ENCODE measurements at regions not wholly inside any gene's neighbourhood (a gene's known extent, or its start where the extent isn't known, plus 50 kb on each side); places are given as distances from the start of the nearest gene placed in this dataset.

DNA sequence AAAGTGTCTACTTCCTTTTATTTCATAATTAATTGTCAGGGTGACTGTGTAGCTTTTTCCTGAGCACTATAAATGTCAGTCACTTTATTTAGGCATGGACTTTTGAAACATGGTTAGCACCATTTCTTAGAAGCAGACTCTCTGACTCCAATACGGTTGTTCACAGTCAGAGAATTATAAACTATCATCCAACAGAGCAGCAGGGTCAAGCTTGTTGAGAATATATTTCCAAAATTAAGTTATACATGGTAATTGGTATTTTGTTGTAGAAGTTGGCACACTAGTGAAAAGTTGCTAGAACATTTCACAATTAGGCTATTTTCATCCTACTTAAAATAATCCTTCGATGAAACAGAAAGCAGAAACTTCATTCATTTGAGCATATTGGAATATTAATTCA lies 1155.5 kb upstream of the IGFBP7 start:
- no peak overlapping the region for H3K4ac ChIP-seq (ENCODE audit: low read depth, low read length)
- H3K79me2 ChIP-seq (ENCODE audit: control insufficient read depth, insufficient read depth, low read length, poor library complexity): no peaks in the 10 kb centered on the region
- H3K4me2 ChIP-seq (ENCODE audit: low read length): no peak overlapping the region
- no peak overlapping the region for H3K18ac ChIP-seq (ENCODE audit: low read length)
- no peak for DNase-seq
- no peak overlapping the region for H2BK5ac ChIP-seq (ENCODE audit: low read depth, low read length, poor library complexity)
- H4K12ac ChIP-seq (ENCODE audit: low read depth, low read length): no peak overlapping the region
- no peak overlapping the region for H3K27ac ChIP-seq (ENCODE audit: low read depth, low read length)
- no peak overlapping the region for H4K8ac ChIP-seq (ENCODE audit: low read depth, low read length)
- H3K14ac ChIP-seq (ENCODE audit: low read length): no peak overlapping the region
- H3K79me1 ChIP-seq (ENCODE audit: low read length): no peaks in the 10 kb centered on the region
- no peak overlapping the region for H2BK120ac ChIP-seq (ENCODE audit: insufficient read depth, low read length, poor library complexity)
- H3K9ac ChIP-seq (ENCODE audit: low read length): no peak overlapping the region
- H4K91ac ChIP-seq (ENCODE audit: low read depth, low read length): no peak overlapping the region
- no peaks in the 10 kb centered on the region for H3K27me3 ChIP-seq (ENCODE audit: insufficient read depth, low read length)
- H3K4me3 ChIP-seq (ENCODE audit: low read depth, low read length): no peak overlapping the region
- no peaks in the 10 kb centered on the region for H3K4me1 ChIP-seq (ENCODE audit: control insufficient read depth in 1 of 2, insufficient read depth in 2 of 2, low read length in 2 of 2)
- peaks cover 2% of the 10 kb centered on the region for H3K9me3 ChIP-seq (ENCODE audit: insufficient read depth, low read depth, low read length)
- no CpG with 5 or more reads among the region's 2 CpGs for whole genome bisulfite sequencing (ENCODE audit: extremely low coverage, insufficient coverage, insufficient read length)
- H3K36me3 ChIP-seq (ENCODE audit: control insufficient read depth in 1 of 2, insufficient read depth in 2 of 2, low read length in 2 of 2): peaks cover 0 to 2% of the 10 kb centered on the region in 2 experiments
- H2AK5ac ChIP-seq (ENCODE audit: low read length): no peak overlapping the region
- H2AFZ ChIP-seq (ENCODE audit: insufficient read depth, low read length, poor library complexity): no peak overlapping the region
- no peak overlapping the region for H2BK12ac ChIP-seq (ENCODE audit: low read length)
- H3K23ac ChIP-seq (ENCODE audit: low read length): no peak overlapping the region

DNA sequence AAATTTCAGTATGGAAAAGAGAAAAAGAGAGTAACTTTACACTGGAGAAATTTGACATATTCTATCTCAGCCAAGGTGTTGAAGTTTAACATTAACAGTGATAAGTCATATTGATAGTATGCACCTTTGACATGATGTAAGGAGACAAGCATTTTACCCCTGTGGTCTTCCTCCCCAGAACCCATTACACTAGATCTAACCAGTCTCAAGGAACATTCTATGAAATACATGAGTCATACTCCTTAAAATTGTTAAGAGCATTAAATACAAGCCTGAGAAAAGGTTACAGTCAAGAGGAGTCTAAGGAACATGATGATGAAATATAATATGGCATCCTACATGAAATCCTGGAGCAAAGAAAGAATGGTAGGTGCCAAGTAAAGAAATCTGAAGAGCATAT lies 1151.3 kb upstream of the IGFBP7 start:
- no peak overlapping the region for H2BK12ac ChIP-seq (ENCODE audit: low read length)
- H3K4me2 ChIP-seq (ENCODE audit: low read length): no peak overlapping the region
- H3K9me3 ChIP-seq (ENCODE audit: insufficient read depth, low read depth, low read length): no peaks in the 10 kb centered on the region
- H4K8ac ChIP-seq (ENCODE audit: low read depth, low read length): no peak overlapping the region
- no peak overlapping the region for H3K18ac ChIP-seq (ENCODE audit: low read length)
- no peak overlapping the region for H3K27ac ChIP-seq (ENCODE audit: low read depth, low read length)
- H3K4me1 ChIP-seq (ENCODE audit: control insufficient read depth in 1 of 2, insufficient read depth in 2 of 2, low read length in 2 of 2): no peaks in the 10 kb centered on the region
- no peak overlapping the region for H2BK120ac ChIP-seq (ENCODE audit: insufficient read depth, low read length, poor library complexity)
- no peak overlapping the region for H4K91ac ChIP-seq (ENCODE audit: low read depth, low read length)
- H3K14ac ChIP-seq (ENCODE audit: low read length): no peak overlapping the region
- no peaks in the 10 kb centered on the region for H3K79me2 ChIP-seq (ENCODE audit: control insufficient read depth, insufficient read depth, low read length, poor library complexity)
- H2BK5ac ChIP-seq (ENCODE audit: low read depth, low read length, poor library complexity): no peak overlapping the region
- no peak overlapping the region for H3K23ac ChIP-seq (ENCODE audit: low read length)
- no peak overlapping the region for H3K4ac ChIP-seq (ENCODE audit: low read depth, low read length)
- H3K36me3 ChIP-seq (ENCODE audit: control insufficient read depth in 1 of 2, insufficient read depth in 2 of 2, low read length in 2 of 2): no peaks in the 10 kb centered on the region
- DNase-seq: no peak
- no peak overlapping the region for H2AK5ac ChIP-seq (ENCODE audit: low read length)
- H3K4me3 ChIP-seq (ENCODE audit: low read depth, low read length): no peak overlapping the region
- no peak overlapping the region for H2AFZ ChIP-seq (ENCODE audit: insufficient read depth, low read length, poor library complexity)
- H3K27me3 ChIP-seq (ENCODE audit: insufficient read depth, low read length): no peaks in the 10 kb centered on the region
- no peak overlapping the region for H3K9ac ChIP-seq (ENCODE audit: low read length)
- no peaks in the 10 kb centered on the region for H3K79me1 ChIP-seq (ENCODE audit: low read length)
- H4K12ac ChIP-seq (ENCODE audit: low read depth, low read length): no peak overlapping the region

DNA sequence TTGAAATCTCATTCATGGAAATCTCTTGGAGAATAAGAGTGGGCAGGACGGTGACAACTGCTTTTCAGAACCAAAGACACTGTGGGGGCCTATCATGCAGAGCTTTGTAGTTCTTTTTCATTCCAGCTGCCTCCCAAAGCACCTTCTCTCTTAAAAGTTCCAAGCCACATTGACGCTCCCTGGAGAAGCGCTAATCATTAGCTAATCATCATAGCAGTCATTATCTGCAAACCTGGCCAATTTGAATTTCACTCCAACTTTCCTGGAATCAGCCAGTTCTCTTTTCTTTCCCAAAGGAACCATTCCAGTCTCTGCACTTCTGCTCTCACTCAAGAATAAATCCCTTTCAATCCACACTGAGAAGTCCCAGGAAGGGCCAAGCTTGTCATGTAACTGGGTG lies 1144.1 kb upstream of the IGFBP7 start:
- Histone ChIP-seq H3K14ac (ENCODE audit: low read length) (no peak overlapping the region), H3K23ac (ENCODE audit: low read length) (no peak overlapping the region), H3K27ac (ENCODE audit: low read depth, low read length) (no peak overlapping the region), H2AK5ac (ENCODE audit: low read length) (no peak overlapping the region), H3K36me3 (ENCODE audit: control insufficient read depth in 1 of 2, insufficient read depth in 2 of 2, low read length in 2 of 2) (no peaks in the 10 kb centered on the region), H2BK5ac (ENCODE audit: low read depth, low read length, poor library complexity) (no peak overlapping the region), H4K8ac (ENCODE audit: low read depth, low read length) (no peak overlapping the region), H3K18ac (ENCODE audit: low read length) (no peak overlapping the region), H4K12ac (ENCODE audit: low read depth, low read length) (no peak overlapping the region), H3K4ac (ENCODE audit: low read depth, low read length) (no peak overlapping the region), H3K9ac (ENCODE audit: low read length) (no peak overlapping the region), H3K79me1 (ENCODE audit: low read length) (no peaks in the 10 kb centered on the region), H3K4me3 (ENCODE audit: low read depth, low read length) (no peak overlapping the region), H2BK120ac (ENCODE audit: insufficient read depth, low read length, poor library complexity) (no peak overlapping the region), H2AFZ (ENCODE audit: insufficient read depth, low read length, poor library complexity) (no peak overlapping the region), H4K91ac (ENCODE audit: low read depth, low read length) (no peak overlapping the region), H3K9me3 (ENCODE audit: insufficient read depth, low read depth, low read length) (no peaks in the 10 kb centered on the region), H3K79me2 (ENCODE audit: control insufficient read depth, insufficient read depth, low read length, poor library complexity) (no peaks in the 10 kb centered on the region), H2BK12ac (ENCODE audit: low read length) (no peak overlapping the region), H3K27me3 (ENCODE audit: insufficient read depth, low read length) (no peaks in the 10 kb centered on the region), H3K4me2 (ENCODE audit: low read length) (no peak overlapping the region), H3K4me1 (ENCODE audit: control insufficient read depth in 1 of 2, insufficient read depth in 2 of 2, low read length in 2 of 2) (no peaks in the 10 kb centered on the region)
- no CpG with 5 or more reads among the region's 3 CpGs for WGBS (ENCODE audit: extremely low coverage, insufficient coverage, insufficient read length)
- no peak for DNase-seq

DNA sequence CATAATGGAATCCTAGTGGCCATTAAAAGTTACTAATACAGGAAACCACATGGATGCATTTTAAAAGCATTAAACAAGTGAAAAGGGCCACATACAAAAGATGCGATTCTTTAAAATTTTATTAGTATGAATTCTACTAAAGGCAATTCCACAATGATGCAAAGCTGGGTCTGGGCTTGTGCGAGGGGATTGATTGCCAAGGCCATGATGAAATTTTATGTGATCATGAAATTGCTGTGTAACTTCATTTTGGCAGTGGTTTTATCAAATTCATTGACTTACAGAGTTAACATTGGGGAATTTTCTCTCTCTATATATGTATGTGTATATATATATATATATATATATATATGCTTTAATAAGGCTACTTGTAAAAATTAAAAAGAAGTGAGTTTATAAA lies 1142.5 kb upstream of the IGFBP7 start:
- no peaks in the 10 kb centered on the region for H3K9me3 ChIP-seq (ENCODE audit: insufficient read depth, low read depth, low read length)
- H3K4me3 ChIP-seq (ENCODE audit: low read depth, low read length): no peak overlapping the region
- no CpG with 5 or more reads among the region's 2 CpGs for WGBS (ENCODE audit: extremely low coverage, insufficient coverage, insufficient read length)
- no peaks in the 10 kb centered on the region for H3K4me1 ChIP-seq (ENCODE audit: control insufficient read depth in 1 of 2, insufficient read depth in 2 of 2, low read length in 2 of 2)
- no peaks in the 10 kb centered on the region for H3K27me3 ChIP-seq (ENCODE audit: insufficient read depth, low read length)
- no peak overlapping the region for H2BK5ac ChIP-seq (ENCODE audit: low read depth, low read length, poor library complexity)
- no peaks in the 10 kb centered on the region for H3K79me2 ChIP-seq (ENCODE audit: control insufficient read depth, insufficient read depth, low read length, poor library complexity)
- H3K18ac ChIP-seq (ENCODE audit: low read length): no peak overlapping the region
- H3K4me2 ChIP-seq (ENCODE audit: low read length): no peak overlapping the region
- H4K91ac ChIP-seq (ENCODE audit: low read depth, low read length): no peak overlapping the region
- H2AK5ac ChIP-seq (ENCODE audit: low read length): no peak overlapping the region
- no peak overlapping the region for H2AFZ ChIP-seq (ENCODE audit: insufficient read depth, low read length, poor library complexity)
- H2BK120ac ChIP-seq (ENCODE audit: insufficient read depth, low read length, poor library complexity): no peak overlapping the region
- H3K36me3 ChIP-seq (ENCODE audit: control insufficient read depth in 1 of 2, insufficient read depth in 2 of 2, low read length in 2 of 2): no peaks in the 10 kb centered on the region
- no peak overlapping the region for H2BK12ac ChIP-seq (ENCODE audit: low read length)
- no peak for DNase-seq
- no peak overlapping the region for H4K12ac ChIP-seq (ENCODE audit: low read depth, low read length)
- H3K27ac ChIP-seq (ENCODE audit: low read depth, low read length): no peak overlapping the region
- no peaks in the 10 kb centered on the region for H3K79me1 ChIP-seq (ENCODE audit: low read length)
- H4K8ac ChIP-seq (ENCODE audit: low read depth, low read length): no peak overlapping the region
- H3K23ac ChIP-seq (ENCODE audit: low read length): no peak overlapping the region
- H3K9ac ChIP-seq (ENCODE audit: low read length): no peak overlapping the region
- H3K14ac ChIP-seq (ENCODE audit: low read length): no peak overlapping the region
- no peak overlapping the region for H3K4ac ChIP-seq (ENCODE audit: low read depth, low read length)

DNA sequence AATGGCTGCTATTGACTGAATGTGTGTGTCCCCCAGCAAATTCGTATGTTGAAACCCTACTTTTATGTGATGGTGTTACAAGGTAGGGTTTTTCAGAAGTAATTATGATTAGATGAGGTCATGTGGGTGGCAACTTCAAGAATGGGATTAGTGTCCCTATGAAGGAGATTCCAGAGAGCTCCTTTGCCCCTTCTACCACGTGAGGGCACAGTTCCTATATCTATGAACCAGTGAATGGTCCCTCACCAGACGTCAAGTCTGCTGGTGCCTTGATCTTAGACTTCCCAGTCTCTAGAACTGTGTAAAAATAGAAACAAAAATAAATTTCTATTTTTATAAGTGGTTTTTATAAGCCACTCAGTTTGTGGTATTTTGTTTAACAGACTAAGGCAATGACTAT lies 1137.6 kb upstream of the IGFBP7 start:
- H3K9ac ChIP-seq (ENCODE audit: low read length): no peak overlapping the region
- peak in 1 of 2 donors; percentile 11 for DNase-seq
- H3K79me1 ChIP-seq (ENCODE audit: low read length): no peaks in the 10 kb centered on the region
- H3K27me3 ChIP-seq (ENCODE audit: insufficient read depth, low read length): no peaks in the 10 kb centered on the region
- H3K18ac ChIP-seq (ENCODE audit: low read length): no peak overlapping the region
- H2AK5ac ChIP-seq (ENCODE audit: low read length): no peak overlapping the region
- no peak overlapping the region for H3K4me2 ChIP-seq (ENCODE audit: low read length)
- H3K79me2 ChIP-seq (ENCODE audit: control insufficient read depth, insufficient read depth, low read length, poor library complexity): no peaks in the 10 kb centered on the region
- no peak overlapping the region for H3K4ac ChIP-seq (ENCODE audit: low read depth, low read length)
- no peak overlapping the region for H4K91ac ChIP-seq (ENCODE audit: low read depth, low read length)
- H3K9me3 ChIP-seq (ENCODE audit: insufficient read depth, low read depth, low read length): no peaks in the 10 kb centered on the region
- H3K36me3 ChIP-seq (ENCODE audit: control insufficient read depth in 1 of 2, insufficient read depth in 2 of 2, low read length in 2 of 2): no peaks in the 10 kb centered on the region
- WGBS (ENCODE audit: extremely low coverage, insufficient coverage, insufficient read length): no CpG with 5 or more reads among the region's 3 CpGs
- H2BK120ac ChIP-seq (ENCODE audit: insufficient read depth, low read length, poor library complexity): no peak overlapping the region
- no peak overlapping the region for H3K23ac ChIP-seq (ENCODE audit: low read length)
- H4K8ac ChIP-seq (ENCODE audit: low read depth, low read length): no peak overlapping the region
- no peaks in the 10 kb centered on the region for H3K4me1 ChIP-seq (ENCODE audit: control insufficient read depth in 1 of 2, insufficient read depth in 2 of 2, low read length in 2 of 2)
- no peak overlapping the region for H4K12ac ChIP-seq (ENCODE audit: low read depth, low read length)
- H3K4me3 ChIP-seq (ENCODE audit: low read depth, low read length): no peak overlapping the region
- H2AFZ ChIP-seq (ENCODE audit: insufficient read depth, low read length, poor library complexity): no peak overlapping the region
- no peak overlapping the region for H2BK12ac ChIP-seq (ENCODE audit: low read length)
- H2BK5ac ChIP-seq (ENCODE audit: low read depth, low read length, poor library complexity): no peak overlapping the region
- no peak overlapping the region for H3K27ac ChIP-seq (ENCODE audit: low read depth, low read length)
- H3K14ac ChIP-seq (ENCODE audit: low read length): no peak overlapping the region

Data from trophoblast cell (in vitro differentiated cells and primary cell).